Progenitor cell of endocrine pancreas (in vitro differentiated cells): ENCODE measurements at regions not wholly inside any gene's neighbourhood (a gene's known extent, or its start where the extent isn't known, plus 50 kb on each side); places are given as distances from the start of the nearest gene placed in this dataset.

Source experiments
- DNase-seq: peaks from one replicate; pipeline ENCODE4 v3.0.0; 2021; ENCODE audit warnings: low spot score; ENCODE audit not compliant: unreplicated experiment
- H3K27ac Mint-ChIP-seq: 2 replicates; pipeline ENCODE4 v1.8.0; 2021; ENCODE audit warnings: mild to moderate bottlenecking, moderate library complexity, mixed read lengths
- H3K27me3 Mint-ChIP-seq: 2 replicates; pipeline ENCODE4 v1.8.0; 2021; ENCODE audit warnings: mixed read lengths
- H3K36me3 Mint-ChIP-seq: 2 replicates; pipeline ENCODE4 v1.8.0; 2022; ENCODE audit warnings: mixed read lengths; ENCODE audit not compliant: insufficient read depth
- H3K4me1 Mint-ChIP-seq: 2 replicates; pipeline ENCODE4 v1.8.0; 2021; ENCODE audit warnings: low read depth, mixed read lengths
- H3K4me3 Mint-ChIP-seq: 2 replicates; pipeline ENCODE4 v1.8.0; 2021; ENCODE audit warnings: low read depth, mild to moderate bottlenecking, moderate library complexity, mixed read lengths
- H3K9me3 Mint-ChIP-seq: 2 replicates; pipeline ENCODE4 v1.8.0; 2021; ENCODE audit warnings: low read depth, mixed read lengths
- CTCF ChIP-seq: fragments of 200-600 bp; sonication (generic); IDR thresholded peaks from one replicate; pipeline ENCODE4 v1.5.0; 2021; ENCODE audit warnings: antibody characterized with exemption, mild to moderate bottlenecking; ENCODE audit not compliant: unreplicated experiment

- no peak overlapping the region for H3K4me3 Mint-ChIP-seq
- TF ChIP-seq CTCF = no peak
- H3K36me3 Mint-ChIP-seq = no peaks in the 10 kb centered on the region
- no peak for DNase-seq
- H3K27me3 Mint-ChIP-seq = no peaks in the 10 kb centered on the region
- no peaks in the 10 kb centered on the region for H3K4me1 Mint-ChIP-seq
- peaks cover 10% of the 10 kb centered on the region for H3K9me3 Mint-ChIP-seq
- no peak overlapping the region for H3K27ac Mint-ChIP-seq
Measured at GRCh38 chr15:95601525-95601924, 729.0 kb upstream of the NR2F2 start.

DNA sequence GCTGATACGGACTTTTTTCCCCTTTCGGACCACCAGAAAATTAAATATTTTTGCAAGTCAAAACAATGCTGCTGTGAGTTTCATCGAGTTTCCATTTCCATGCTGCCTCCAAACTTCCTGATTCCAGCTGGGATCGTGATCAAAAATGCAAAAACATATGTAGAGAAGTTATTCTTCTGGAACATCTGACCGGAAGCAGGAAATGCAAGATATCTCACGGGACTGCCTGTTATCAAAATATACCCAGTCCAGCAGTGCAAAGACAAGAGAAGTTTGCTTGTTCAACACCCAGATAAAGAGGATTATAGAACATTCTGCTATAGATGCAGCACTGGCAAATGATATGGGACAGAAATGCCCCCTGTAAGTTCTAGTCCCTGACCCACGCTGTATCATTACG is 726.7 kb upstream of the NR2F2 start:
- Mint-ChIP-seq H3K9me3 (peaks cover 10% of the 10 kb centered on the region), H3K4me3 (no peak overlapping the region), H3K27me3 (no peaks in the 10 kb centered on the region), H3K4me1 (no peaks in the 10 kb centered on the region), H3K36me3 (no peaks in the 10 kb centered on the region), H3K27ac (no peak overlapping the region)
- no peak for TF ChIP-seq CTCF
- no peak for DNase-seq

DNA sequence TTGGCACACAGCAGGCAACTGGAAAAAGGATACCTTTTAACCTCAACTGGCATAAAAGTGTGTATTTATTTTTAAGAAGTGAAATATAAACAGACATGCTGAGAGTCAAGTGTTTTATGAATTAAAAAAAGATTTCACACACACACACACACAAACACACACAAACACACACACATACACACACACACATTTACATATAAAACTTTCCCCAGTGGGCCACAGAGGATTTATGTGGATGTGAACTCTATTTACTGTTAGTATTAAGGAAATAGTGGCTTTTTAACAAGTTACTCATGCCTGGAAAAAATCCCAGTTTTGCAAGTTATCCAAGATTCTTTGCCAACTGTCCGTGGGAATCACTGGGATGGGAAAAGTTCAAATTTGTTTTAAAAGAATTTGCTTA is 725.9 kb upstream of the NR2F2 start:
- no peak for TF ChIP-seq CTCF
- no peak for DNase-seq
- Mint-ChIP-seq H3K4me3 (no peak overlapping the region), H3K9me3 (peaks cover 10% of the 10 kb centered on the region), H3K4me1 (no peaks in the 10 kb centered on the region), H3K27me3 (no peaks in the 10 kb centered on the region), H3K27ac (no peak overlapping the region), H3K36me3 (no peaks in the 10 kb centered on the region)

DNA sequence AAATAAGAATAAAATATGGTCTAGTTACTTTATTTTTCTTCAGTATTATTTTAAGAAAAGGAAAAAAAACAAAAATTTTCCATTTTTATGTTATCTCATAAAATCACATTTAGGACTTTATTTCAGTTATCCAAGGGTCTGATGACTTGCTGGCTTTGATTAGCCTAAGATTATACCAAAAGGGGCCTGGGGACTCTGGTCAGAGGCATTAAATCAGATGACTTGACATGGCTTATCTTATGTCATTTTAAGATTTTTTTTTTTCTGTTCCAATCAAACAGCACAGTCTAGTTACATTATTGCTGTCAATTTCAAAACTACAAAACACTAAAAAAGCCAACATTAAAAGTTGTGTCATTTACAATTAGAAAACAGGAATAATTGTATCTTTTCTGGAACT is 725.4 kb upstream of the NR2F2 start:
- H3K27me3 Mint-ChIP-seq = no peaks in the 10 kb centered on the region
- no peak for TF ChIP-seq CTCF
- H3K4me3 Mint-ChIP-seq = no peak overlapping the region
- H3K36me3 Mint-ChIP-seq = no peaks in the 10 kb centered on the region
- no peaks in the 10 kb centered on the region for H3K4me1 Mint-ChIP-seq
- peaks cover 9% of the 10 kb centered on the region for H3K9me3 Mint-ChIP-seq
- no peak overlapping the region for H3K27ac Mint-ChIP-seq
- DNase-seq = no peak

DNA sequence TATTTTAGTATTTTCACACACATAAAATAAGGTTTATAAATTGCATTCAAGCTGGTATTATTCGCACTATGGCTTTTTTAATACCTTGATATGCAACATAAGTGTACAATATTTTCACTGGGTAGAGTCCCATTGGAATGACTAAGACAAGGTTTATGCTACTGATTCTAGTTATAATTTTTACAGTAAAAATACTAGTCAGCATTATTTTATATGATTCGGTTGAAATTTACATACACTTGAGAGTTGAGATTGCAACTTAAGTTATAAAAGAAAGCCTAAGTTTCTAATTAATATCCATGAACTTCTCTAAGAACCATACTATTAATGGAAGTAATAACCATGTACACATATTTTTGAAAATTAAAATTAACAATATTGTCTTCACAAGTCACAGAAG is 723.9 kb upstream of the NR2F2 start:
- H3K4me3 Mint-ChIP-seq = no peak overlapping the region
- no peaks in the 10 kb centered on the region for H3K27me3 Mint-ChIP-seq

More for the DNA sequence above, 723.9 kb upstream of the NR2F2 start:
- no peak for TF ChIP-seq CTCF
- Mint-ChIP-seq H3K9me3 (peaks cover 3% of the 10 kb centered on the region), H3K4me1 (peaks cover 3% of the 10 kb centered on the region), H3K36me3 (no peaks in the 10 kb centered on the region), H3K27ac (no peak overlapping the region)
- no peak for DNase-seq
